Lung (tissue), 11 donors: ENCODE measurements at regions not wholly inside any gene's neighbourhood (a gene's known extent, or its start where the extent isn't known, plus 50 kb on each side); places are given as distances from the start of the nearest gene placed in this dataset.

Experiments
- ATAC-seq: fragments of 200-7000 bp; cut with Tn5 transposase; one replicate; pipeline ENCODE4 v1.9.1; 2020; ENCODE audit warnings: moderate number of reproducible peaks; ENCODE audit not compliant: insufficient read depth, low FRiP score
- DNase-seq, 3 donors: peaks; one replicate each; pipeline ENCODE4 v3.0.0-alpha.2; 2013 to 2017
- H3K27ac ChIP-seq, 2 donors: one replicate each; pipeline ENCODE4 v1.5.1; 2013; ENCODE audit warnings: mild to moderate bottlenecking in 2 of 2, moderate library complexity in 2 of 2, control low read depth in 1 of 2, inconsistent platforms in 1 of 2, low read depth in 1 of 2, low read length in 1 of 2
- H3K27me3 ChIP-seq, 3 donors: one replicate each; pipeline ENCODE4 v1.5.1; 2013; ENCODE audit warnings: low read length in 2 of 3; ENCODE audit not compliant: control insufficient read depth in 3 of 3, insufficient read depth in 3 of 3
- H3K36me3 ChIP-seq, 4 donors: one replicate each; pipeline ENCODE4 v1.5.1; 2013; ENCODE audit warnings: low read length in 4 of 4, mild to moderate bottlenecking in 1 of 4, moderate library complexity in 1 of 4; ENCODE audit not compliant: control insufficient read depth in 4 of 4, insufficient read depth in 4 of 4
- H3K4me1 ChIP-seq, 5 donors: one replicate each; pipeline ENCODE4 v1.5.1; 2013; ENCODE audit warnings: low read length in 5 of 5, mild to moderate bottlenecking in 2 of 5, moderate library complexity in 1 of 5; ENCODE audit not compliant: control insufficient read depth in 5 of 5, insufficient read depth in 5 of 5
- H3K4me3 ChIP-seq: one replicate; pipeline ENCODE4 v1.5.1; 2013; ENCODE audit warnings: mild to moderate bottlenecking, control low read depth, moderate library complexity
- H3K9ac ChIP-seq, 2 donors: one replicate each; pipeline ENCODE4 v1.5.1; 2013; ENCODE audit warnings: low read length in 2 of 2, control low read depth in 1 of 2; ENCODE audit not compliant: insufficient read depth in 1 of 2
- H3K9me3 ChIP-seq, 4 donors: one replicate each; pipeline ENCODE4 v1.5.1; 2013; ENCODE audit warnings: low read length in 3 of 4, mild to moderate bottlenecking in 1 of 4, moderate library complexity in 1 of 4; ENCODE audit not compliant: control insufficient read depth in 4 of 4, insufficient read depth in 3 of 4
- WGBS, 2 donors: extraction: QIAGEN DNeasy Blood & Tissue Kit; methylation state at CpG; one replicate each; pipeline ENCODE4 v1.1.7; 2013; 5-methylcytosine and 5-hydroxymethylcytosine counted together
- TF ChIP-seq, protein P1 (sequence below): IDR thresholded peaks from 2 replicates; pipeline ENCODE4 v1.5.1; 2012; ENCODE audit warnings: mild to moderate bottlenecking; ENCODE audit errors: control extremely low read depth, extremely low read depth
- donor health status: control.
- donor health status: control.
- donor health status: Bipolar disorder and iron deficiency.
- donor health status: healthy.
- donor health status: DM: yes; HTN: yes; CAD: no.

DNA sequence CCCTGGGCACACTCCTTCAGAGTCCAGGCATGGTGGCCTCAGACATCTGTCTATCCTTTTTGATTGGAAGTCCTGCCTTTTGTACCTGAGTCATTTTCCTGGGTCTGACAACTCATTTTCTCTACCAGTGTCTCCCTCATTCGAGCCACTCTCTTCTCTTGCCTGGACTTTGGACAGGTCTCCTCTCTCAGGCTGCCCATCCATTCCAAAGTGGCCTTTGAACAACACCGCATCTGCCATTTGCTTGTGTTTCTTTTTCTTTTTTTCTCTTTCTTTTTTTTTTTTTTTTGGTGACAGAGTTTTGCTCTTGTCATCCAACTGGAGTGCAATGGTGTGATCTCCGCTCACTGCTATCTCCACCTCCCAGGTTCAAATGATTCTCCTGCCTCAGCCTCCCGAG is 142.1 kb upstream of the COBL start:
- Histone ChIP-seq H3K27ac (no peak overlapping the region), H3K36me3 (no peaks in the 10 kb centered on the region), H3K4me3 (no peak overlapping the region), H3K27me3 (no peaks in the 10 kb centered on the region), H3K9me3 (peaks cover 0 to 2% (median 0%) of the 10 kb centered on the region in 4 donors), H3K4me1 (no peaks in the 10 kb centered on the region), H3K9ac (no peak overlapping the region)
- TF ChIP-seq, protein P1, sequence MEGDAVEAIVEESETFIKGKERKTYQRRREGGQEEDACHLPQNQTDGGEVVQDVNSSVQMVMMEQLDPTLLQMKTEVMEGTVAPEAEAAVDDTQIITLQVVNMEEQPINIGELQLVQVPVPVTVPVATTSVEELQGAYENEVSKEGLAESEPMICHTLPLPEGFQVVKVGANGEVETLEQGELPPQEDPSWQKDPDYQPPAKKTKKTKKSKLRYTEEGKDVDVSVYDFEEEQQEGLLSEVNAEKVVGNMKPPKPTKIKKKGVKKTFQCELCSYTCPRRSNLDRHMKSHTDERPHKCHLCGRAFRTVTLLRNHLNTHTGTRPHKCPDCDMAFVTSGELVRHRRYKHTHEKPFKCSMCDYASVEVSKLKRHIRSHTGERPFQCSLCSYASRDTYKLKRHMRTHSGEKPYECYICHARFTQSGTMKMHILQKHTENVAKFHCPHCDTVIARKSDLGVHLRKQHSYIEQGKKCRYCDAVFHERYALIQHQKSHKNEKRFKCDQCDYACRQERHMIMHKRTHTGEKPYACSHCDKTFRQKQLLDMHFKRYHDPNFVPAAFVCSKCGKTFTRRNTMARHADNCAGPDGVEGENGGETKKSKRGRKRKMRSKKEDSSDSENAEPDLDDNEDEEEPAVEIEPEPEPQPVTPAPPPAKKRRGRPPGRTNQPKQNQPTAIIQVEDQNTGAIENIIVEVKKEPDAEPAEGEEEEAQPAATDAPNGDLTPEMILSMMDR = no peak
- DNase-seq = no peak
- ATAC-seq = no peak
- 92 to 94% methylated on average over 4 of the region's 4 CpGs for WGBS, 2 donors

DNA sequence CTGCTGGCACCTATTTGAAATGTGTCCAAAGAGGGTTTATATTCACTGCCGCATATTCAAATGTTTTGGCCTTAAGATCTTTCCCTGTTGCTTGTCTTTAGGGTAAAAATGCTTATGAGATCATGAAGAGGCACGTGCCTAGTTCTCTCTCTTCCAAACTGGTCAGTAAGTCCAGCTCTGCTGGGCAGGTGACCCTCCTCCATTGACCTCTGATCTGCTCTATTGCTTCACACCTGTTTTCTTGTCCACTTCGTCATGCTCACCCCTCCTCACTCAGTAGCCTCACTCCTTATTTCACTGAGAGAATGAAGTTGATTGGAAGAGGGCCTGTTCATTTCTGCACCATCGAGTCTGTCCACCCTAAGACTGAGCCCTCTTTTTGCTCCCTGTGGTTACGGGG is 140.5 kb upstream of the COBL start:
- no peaks in the 10 kb centered on the region for H3K4me1 ChIP-seq
- DNase-seq = no peak
- H3K9ac ChIP-seq = no peak overlapping the region
- H3K36me3 ChIP-seq = no peaks in the 10 kb centered on the region
- H3K27me3 ChIP-seq = no peaks in the 10 kb centered on the region
- no peak for ATAC-seq
- H3K4me3 ChIP-seq = no peak overlapping the region
- TF ChIP-seq, protein P1 = no peak
- 77 to 81% methylated on average over 5 of the region's 5 CpGs for WGBS, 2 donors
- peaks cover 0 to 2% (median 0%) of the 10 kb centered on the region in 4 donors for H3K9me3 ChIP-seq
- no peak overlapping the region for H3K27ac ChIP-seq

DNA sequence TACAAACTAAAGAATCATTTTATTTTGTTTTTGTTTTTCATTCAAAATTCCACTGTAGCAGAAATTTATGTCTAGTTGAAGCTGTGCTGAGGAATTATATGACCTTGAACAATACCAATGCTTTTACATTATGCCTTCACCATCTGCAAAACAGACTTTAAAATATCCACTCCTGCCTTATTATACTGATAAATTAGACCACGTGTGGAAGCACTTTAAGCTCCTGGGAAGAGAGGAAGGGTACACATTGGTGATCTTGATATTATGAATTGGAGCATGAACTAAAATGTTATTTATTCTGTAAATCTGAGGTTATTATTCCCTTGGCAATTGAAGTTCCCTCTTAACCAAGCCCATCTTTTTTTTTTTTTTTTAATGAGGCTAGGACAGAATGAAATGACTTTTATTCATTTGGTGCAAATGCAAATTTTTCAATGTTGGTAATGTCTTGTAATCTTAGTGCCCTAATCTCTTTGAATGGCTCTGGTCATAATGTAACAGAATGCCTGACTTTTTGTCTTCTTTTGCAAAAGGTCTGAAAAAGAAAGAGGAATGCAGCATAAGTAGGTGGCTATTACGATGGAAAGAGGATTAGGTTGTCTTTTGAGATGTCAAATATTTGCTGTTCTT is 139.9 kb upstream of the COBL start:
- Histone ChIP-seq H3K27ac (no peak overlapping the region), H3K4me1 (no peaks in the 10 kb centered on the region), H3K4me3 (no peak overlapping the region), H3K9me3 (peaks cover 0 to 2% (median 0%) of the 10 kb centered on the region in 4 donors), H3K9ac (no peak overlapping the region), H3K27me3 (no peaks in the 10 kb centered on the region), H3K36me3 (no peaks in the 10 kb centered on the region)
- TF ChIP-seq, protein P1 = no peak
- ATAC-seq (no peak), DNase-seq (no peak)
- 44 to 59% methylated on average over 2 of the region's 2 CpGs for WGBS, 2 donors

DNA sequence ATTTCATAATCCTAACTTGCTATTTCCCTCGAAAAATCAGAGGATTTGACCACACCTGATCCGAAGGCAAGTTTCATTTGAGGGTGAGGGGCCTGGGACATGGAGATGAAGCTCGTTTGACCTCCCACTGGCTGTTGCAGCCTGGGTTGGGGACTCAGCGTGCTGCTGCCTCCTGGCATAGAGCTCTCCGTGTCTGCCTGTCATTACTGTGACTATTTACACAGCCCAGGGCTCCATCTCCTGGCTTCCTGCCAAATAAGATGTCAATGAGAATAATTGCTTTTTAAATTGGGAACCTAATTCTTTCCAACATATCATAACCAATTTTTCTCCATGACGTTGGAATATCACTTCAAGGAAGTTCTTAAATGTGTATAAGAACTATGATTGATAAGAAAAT is 139.3 kb upstream of the COBL start:
- H3K27ac ChIP-seq = no peak overlapping the region
- no peak overlapping the region for H3K4me3 ChIP-seq
- TF ChIP-seq, protein P1 = no peak
- peaks cover 0 to 4% (median 0%) of the 10 kb centered on the region in 4 donors for H3K9me3 ChIP-seq
- H3K4me1 ChIP-seq = no peaks in the 10 kb centered on the region
- no peak for DNase-seq
- WGBS, 2 donors = 41 to 42% methylated on average over 6 of the region's 6 CpGs
- no peaks in the 10 kb centered on the region for H3K27me3 ChIP-seq
- ATAC-seq = no peak
- H3K36me3 ChIP-seq = no peaks in the 10 kb centered on the region
- H3K9ac ChIP-seq = no peak overlapping the region
